ENCODE measurements at regions not wholly inside any gene's neighbourhood (a gene's known extent, or its start where the extent isn't known, plus 50 kb on each side); places are given as distances from the start of the nearest gene placed in this dataset.

GRCh38 chr4:100736641-100737451 lies 219.0 kb upstream of the EMCN start:
- H3K4me1 ChIP-seq = no peaks in the 10 kb centered on the region
- peak overlapping the region in 1 of 2 donors; percentile 43 for H3K27ac ChIP-seq
- DNase-seq (no peak), ATAC-seq (peak; percentile 34)
- H3K36me3 ChIP-seq = no peaks in the 10 kb centered on the region
- no peaks in the 10 kb centered on the region for H3K27me3 ChIP-seq
- H3K9me3 ChIP-seq = peaks cover 0 to 14% of the 10 kb centered on the region in 2 donors
- no peak overlapping the region for H3K4me3 ChIP-seq
- intact Hi-C loops (cut with DNase I) = no loop called here
- no peak for TF ChIP-seq CTCF (IDR thresholded peaks at IDR 0.05)

- H3K4me3 ChIP-seq = no peak overlapping the region
- H3K4me1 ChIP-seq = no peaks in the 10 kb centered on the region
- H3K27me3 ChIP-seq = no peaks in the 10 kb centered on the region
- no peaks in the 10 kb centered on the region for H3K36me3 ChIP-seq
- no peak for TF ChIP-seq CTCF (IDR thresholded peaks at IDR 0.05)
- ATAC-seq = no peak
- H3K27ac ChIP-seq = no peak overlapping the region
- intact Hi-C loops (cut with DNase I) = no loop called here
- H3K9me3 ChIP-seq = peaks cover 0 to 13% of the 10 kb centered on the region in 2 donors
- no peak for DNase-seq
Observed at GRCh38 chr4:100728861-100729260, 211.0 kb upstream of the EMCN start.

- Histone ChIP-seq H3K9me3 (peaks cover 0 to 19% of the 10 kb centered on the region in 2 donors), H3K27me3 (no peaks in the 10 kb centered on the region), H3K4me1 (no peaks in the 10 kb centered on the region), H3K36me3 (no peaks in the 10 kb centered on the region), H3K27ac (no peak overlapping the region), H3K4me3 (no peak overlapping the region)
- intact Hi-C loops (cut with DNase I) = no loop called here
- DNase-seq (no peak), ATAC-seq (no peak)
- no peak for TF ChIP-seq CTCF (IDR thresholded peaks at IDR 0.05)
Observed at GRCh38 chr4:100722866-100723459, 205.1 kb upstream of the EMCN start.

- no peak for TF ChIP-seq CTCF (IDR thresholded peaks at IDR 0.05)
- Histone ChIP-seq H3K4me3 (no peak overlapping the region), H3K9me3 (peaks cover 0 to 25% of the 10 kb centered on the region in 2 donors), H3K36me3 (no peaks in the 10 kb centered on the region), H3K27me3 (no peaks in the 10 kb centered on the region), H3K4me1 (no peaks in the 10 kb centered on the region), H3K27ac (no peak overlapping the region)
- intact Hi-C loops (cut with DNase I) = no loop called here
- no peak for DNase-seq
- ATAC-seq = no peak
Observed at GRCh38 chr4:100722133-100722532, 204.3 kb upstream of the EMCN start.

- no peak for TF ChIP-seq CTCF (IDR thresholded peaks at IDR 0.05)
- DNase-seq = no peak
- Histone ChIP-seq H3K27ac (no peak overlapping the region), H3K4me1 (no peaks in the 10 kb centered on the region), H3K9me3 (peaks cover 0 to 25% of the 10 kb centered on the region in 2 donors), H3K36me3 (no peaks in the 10 kb centered on the region), H3K27me3 (no peaks in the 10 kb centered on the region), H3K4me3 (no peak overlapping the region)
- ATAC-seq = no peak
- intact Hi-C loops (cut with DNase I) = no loop called here
Observed at GRCh38 chr4:100721490-100721889, 203.7 kb upstream of the EMCN start.

Measured in left lung (tissue), 4 donors.